OCI-LY7 (cell line): ENCODE measurements at regions not wholly inside any gene's neighbourhood (a gene's known extent, or its start where the extent isn't known, plus 50 kb on each side); places are given as distances from the start of the nearest gene placed in this dataset.

ENCODE experiments used
- EZH2phosphoT487 ChIP-seq: fragments of 200-600 bp; sonication (generic); IDR thresholded peaks from 2 replicates; pipeline ENCODE4 v1.6.1; 2018; ENCODE audit warnings: low read depth, borderline replicate concordance, mild to moderate bottlenecking, mixed run types, antibody characterized with exemption, low read length, moderate library complexity, mixed read lengths
- TF ChIP-seq, protein P1 (sequence below): fragments of 200-600 bp; sonication (generic); conservative IDR thresholded peaks from 2 replicates; pipeline ENCODE4 v1.5.1; 2014; ENCODE audit warnings: mild to moderate bottlenecking, antibody characterized with exemption, low read length, moderate library complexity, mixed read lengths

DNA sequence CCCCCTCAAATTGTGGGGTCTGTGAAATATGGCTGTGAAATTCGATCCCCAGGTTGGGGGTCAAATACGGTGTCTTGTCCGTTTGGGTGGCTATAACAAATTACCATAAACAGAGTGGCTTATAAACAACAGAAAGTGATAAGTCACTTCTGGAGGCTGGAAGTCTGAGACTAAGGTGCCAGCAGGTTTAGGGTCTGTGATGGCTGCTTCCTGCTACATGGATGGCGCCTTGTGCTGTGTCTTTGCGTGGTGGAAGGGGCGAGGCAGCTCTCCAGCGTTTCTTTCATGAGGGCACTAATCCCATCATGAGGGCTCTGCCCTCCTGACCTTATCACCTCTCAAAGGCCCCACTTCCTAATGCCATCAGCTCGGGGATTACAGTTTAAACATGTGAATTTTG is 120.0 kb downstream of the IRF8 start:
- TF ChIP-seq, protein P1, sequence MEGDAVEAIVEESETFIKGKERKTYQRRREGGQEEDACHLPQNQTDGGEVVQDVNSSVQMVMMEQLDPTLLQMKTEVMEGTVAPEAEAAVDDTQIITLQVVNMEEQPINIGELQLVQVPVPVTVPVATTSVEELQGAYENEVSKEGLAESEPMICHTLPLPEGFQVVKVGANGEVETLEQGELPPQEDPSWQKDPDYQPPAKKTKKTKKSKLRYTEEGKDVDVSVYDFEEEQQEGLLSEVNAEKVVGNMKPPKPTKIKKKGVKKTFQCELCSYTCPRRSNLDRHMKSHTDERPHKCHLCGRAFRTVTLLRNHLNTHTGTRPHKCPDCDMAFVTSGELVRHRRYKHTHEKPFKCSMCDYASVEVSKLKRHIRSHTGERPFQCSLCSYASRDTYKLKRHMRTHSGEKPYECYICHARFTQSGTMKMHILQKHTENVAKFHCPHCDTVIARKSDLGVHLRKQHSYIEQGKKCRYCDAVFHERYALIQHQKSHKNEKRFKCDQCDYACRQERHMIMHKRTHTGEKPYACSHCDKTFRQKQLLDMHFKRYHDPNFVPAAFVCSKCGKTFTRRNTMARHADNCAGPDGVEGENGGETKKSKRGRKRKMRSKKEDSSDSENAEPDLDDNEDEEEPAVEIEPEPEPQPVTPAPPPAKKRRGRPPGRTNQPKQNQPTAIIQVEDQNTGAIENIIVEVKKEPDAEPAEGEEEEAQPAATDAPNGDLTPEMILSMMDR, result no peak
- TF ChIP-seq EZH2phosphoT487, result no peak
